ENCODE measurements at regions not wholly inside any gene's neighbourhood (a gene's known extent, or its start where the extent isn't known, plus 50 kb on each side); places are given as distances from the start of the nearest gene placed in this dataset.

- no peak overlapping the region for H3K9ac ChIP-seq (ENCODE audit: low read depth in 1 of 2, low read length in 2 of 2)
- no peak overlapping the region for H3K27ac ChIP-seq (ENCODE audit: low read depth in 1 of 2, low read length in 2 of 2)
- no peaks in the 10 kb centered on the region for H3K9me3 ChIP-seq (ENCODE audit: control insufficient read depth in 4 of 4, low read length in 3 of 4)
- DNase-seq (ENCODE audit: low spot score): no peak
- WGBS: 72% methylated on average over 11 of the region's 11 CpGs
- no peaks in the 10 kb centered on the region for H3K4me1 ChIP-seq (ENCODE audit: control insufficient read depth in 4 of 4, insufficient read depth in 4 of 4, low read length in 3 of 4)
- no peak overlapping the region for H3K4me3 ChIP-seq (ENCODE audit: low read depth in 1 of 3, low read length in 3 of 3)
- no peak for TF ChIP-seq JUND (IDR thresholded peaks at IDR 0.05)
- no peak for TF ChIP-seq FOXA1 (IDR thresholded peaks at IDR 0.05)
- no peak for TF ChIP-seq EGR1 (IDR thresholded peaks at IDR 0.05; ENCODE audit: low read depth in 2 of 2)
- peaks cover 0 to 3% (median 1%) of the 10 kb centered on the region in 4 donors for H3K27me3 ChIP-seq (ENCODE audit: control insufficient read depth in 4 of 4, insufficient read depth in 4 of 4, low read length in 3 of 4)
- no peaks in the 10 kb centered on the region for H3K36me3 ChIP-seq (ENCODE audit: control insufficient read depth in 4 of 4, insufficient read depth in 3 of 4, low read depth in 1 of 4, low read length in 3 of 4)
These were observed 69.0 kb upstream of the VRK1 start for GRCh38 chr14:96727980-96728717.

GRCh38 chr14:96729889-96730288 lies 67.3 kb upstream of the VRK1 start:
- whole genome bisulfite sequencing: 71% methylated on average over 4 of the region's 4 CpGs
- Histone ChIP-seq H3K9me3 (ENCODE audit: control insufficient read depth in 4 of 4, low read length in 3 of 4) (no peaks in the 10 kb centered on the region), H3K4me1 (ENCODE audit: control insufficient read depth in 4 of 4, insufficient read depth in 4 of 4, low read length in 3 of 4) (no peaks in the 10 kb centered on the region), H3K36me3 (ENCODE audit: control insufficient read depth in 4 of 4, insufficient read depth in 3 of 4, low read depth in 1 of 4, low read length in 3 of 4) (no peaks in the 10 kb centered on the region), H3K4me3 (ENCODE audit: low read depth in 1 of 3, low read length in 3 of 3) (no peak overlapping the region), H3K9ac (ENCODE audit: low read depth in 1 of 2, low read length in 2 of 2) (no peak overlapping the region), H3K27me3 (ENCODE audit: control insufficient read depth in 4 of 4, insufficient read depth in 4 of 4, low read length in 3 of 4) (peaks cover 0 to 2% (median under 1%) of the 10 kb centered on the region in 4 donors), H3K27ac (ENCODE audit: low read depth in 1 of 2, low read length in 2 of 2) (no peak overlapping the region)
- no peak for TF ChIP-seq NR2F2 (IDR thresholded peaks at IDR 0.05)
- no peak for DNase-seq (ENCODE audit: low spot score)

GRCh38 chr14:96730386-96730785 lies 66.8 kb upstream of the VRK1 start:
- 86% methylated on average over 7 of the region's 7 CpGs for WGBS
- Histone ChIP-seq H3K27ac (ENCODE audit: low read depth in 1 of 2, low read length in 2 of 2) (no peak overlapping the region), H3K4me3 (ENCODE audit: low read depth in 1 of 3, low read length in 3 of 3) (no peak overlapping the region), H3K36me3 (ENCODE audit: control insufficient read depth in 4 of 4, insufficient read depth in 3 of 4, low read depth in 1 of 4, low read length in 3 of 4) (no peaks in the 10 kb centered on the region), H3K27me3 (ENCODE audit: control insufficient read depth in 4 of 4, insufficient read depth in 4 of 4, low read length in 3 of 4) (peaks cover 0 to 2% (median 0%) of the 10 kb centered on the region in 4 donors), H3K4me1 (ENCODE audit: control insufficient read depth in 4 of 4, insufficient read depth in 4 of 4, low read length in 3 of 4) (no peaks in the 10 kb centered on the region), H3K9ac (ENCODE audit: low read depth in 1 of 2, low read length in 2 of 2) (no peak overlapping the region), H3K9me3 (ENCODE audit: control insufficient read depth in 4 of 4, low read length in 3 of 4) (no peaks in the 10 kb centered on the region)
- no peak for TF ChIP-seq ATF3 (IDR thresholded peaks at IDR 0.05)
- TF ChIP-seq CTCF (IDR thresholded peaks at IDR 0.05; ENCODE audit: low read depth, low read length, missing input control): no peak
- TF ChIP-seq REST (IDR thresholded peaks at IDR 0.05): no peak
- no peak for TF ChIP-seq SP1 (IDR thresholded peaks at IDR 0.05)
- no peak for TF ChIP-seq GABPA (IDR thresholded peaks at IDR 0.05 in 1 of 2, conservative IDR thresholded peaks at IDR 0.05 in 1 of 2)
- TF ChIP-seq MAX (IDR thresholded peaks at IDR 0.05): no peak
- no peak for TF ChIP-seq FOXA1 (IDR thresholded peaks at IDR 0.05)
- TF ChIP-seq ZBTB33 (IDR thresholded peaks at IDR 0.05): no peak
- no peak for TF ChIP-seq YY1 (IDR thresholded peaks at IDR 0.05)
- no peak for DNase-seq (ENCODE audit: low spot score)
